ENCODE measurements at regions not wholly inside any gene's neighbourhood (a gene's known extent, or its start where the extent isn't known, plus 50 kb on each side); places are given as distances from the start of the nearest gene placed in this dataset.

- TF ChIP-seq, protein P1, sequence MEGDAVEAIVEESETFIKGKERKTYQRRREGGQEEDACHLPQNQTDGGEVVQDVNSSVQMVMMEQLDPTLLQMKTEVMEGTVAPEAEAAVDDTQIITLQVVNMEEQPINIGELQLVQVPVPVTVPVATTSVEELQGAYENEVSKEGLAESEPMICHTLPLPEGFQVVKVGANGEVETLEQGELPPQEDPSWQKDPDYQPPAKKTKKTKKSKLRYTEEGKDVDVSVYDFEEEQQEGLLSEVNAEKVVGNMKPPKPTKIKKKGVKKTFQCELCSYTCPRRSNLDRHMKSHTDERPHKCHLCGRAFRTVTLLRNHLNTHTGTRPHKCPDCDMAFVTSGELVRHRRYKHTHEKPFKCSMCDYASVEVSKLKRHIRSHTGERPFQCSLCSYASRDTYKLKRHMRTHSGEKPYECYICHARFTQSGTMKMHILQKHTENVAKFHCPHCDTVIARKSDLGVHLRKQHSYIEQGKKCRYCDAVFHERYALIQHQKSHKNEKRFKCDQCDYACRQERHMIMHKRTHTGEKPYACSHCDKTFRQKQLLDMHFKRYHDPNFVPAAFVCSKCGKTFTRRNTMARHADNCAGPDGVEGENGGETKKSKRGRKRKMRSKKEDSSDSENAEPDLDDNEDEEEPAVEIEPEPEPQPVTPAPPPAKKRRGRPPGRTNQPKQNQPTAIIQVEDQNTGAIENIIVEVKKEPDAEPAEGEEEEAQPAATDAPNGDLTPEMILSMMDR (IDR thresholded peaks at IDR 0.05; ENCODE audit: low read depth, low read length) = no peak
- no peak for TF ChIP-seq EZH2phosphoT487 (IDR thresholded peaks at IDR 0.05; ENCODE audit: low read depth)
These were observed 82.2 kb upstream of the MAFB start for GRCh38 chr20:40771308-40771610.

All from OCI-LY3 (cell line).